PC-9 (cell line): ENCODE measurements at regions not wholly inside any gene's neighbourhood (a gene's known extent, or its start where the extent isn't known, plus 50 kb on each side); places are given as distances from the start of the nearest gene placed in this dataset.
"Not testable (repeated sequence)": the region's sequence is repeated elsewhere in the genome, so short reads cannot be mapped to it uniquely, and the experiment has no call there.

ENCODE experiments used
- BruUV-seq: library from RNA; stranded (reverse); fragments of 400-500 nt; replicated peaks from 2 replicates; lab custom pipeline; 2021; lab: Mats Ljungman, UMichigan
- CTCF ChIA-PET: fragments of 300-600 bp; sonication (Branson Sonifier 250); formaldehyde crosslinking; loops from one replicate; lab custom pipeline; 2022; ENCODE audit warnings: antibody characterized with exemption; lab: Charles Lee
- POLR2A ChIA-PET: fragments of 300-600 bp; sonication (Branson Sonifier 250); formaldehyde crosslinking; loops from one replicate; lab custom pipeline; 2022; ENCODE audit warnings: antibody characterized with exemption; ENCODE audit not compliant: unreplicated experiment; lab: Charles Lee
- DNase-seq, 2 experiments: peaks; one replicate each; pipeline versions ENCODE4 v3.0.0 to v3.0.0-alpha.2; 2015 to 2022; ENCODE audit warnings: mixed read lengths in 1 of 2
- H2AFZ ChIP-seq: fragments of 200-600 bp; sonication (generic); 2 replicates; pipeline ENCODE4 v1.8.1; 2017; ENCODE audit warnings: antibody characterized with exemption
- H3F3A ChIP-seq: fragments of 200-600 bp; sonication (generic); 2 replicates; pipeline ENCODE4 v1.8.1; 2017; ENCODE audit warnings: antibody characterized with exemption, mild to moderate bottlenecking, low read depth; ENCODE audit not compliant: insufficient read depth
- H3K27ac ChIP-seq: fragments of 200-600 bp; sonication (generic); 2 replicates; pipeline ENCODE4 v1.6.1; 2016; ENCODE audit warnings: mixed run types
- H3K27me3 ChIP-seq: fragments of 200-600 bp; sonication (generic); 2 replicates; pipeline ENCODE4 v1.6.1; 2016; ENCODE audit warnings: low read depth, mixed run types; ENCODE audit not compliant: insufficient read depth
- H3K36me3 ChIP-seq: fragments of 200-600 bp; sonication (generic); 2 replicates; pipeline ENCODE4 v1.6.1; 2016; ENCODE audit warnings: low read depth, mixed run types
- H3K4me1 ChIP-seq: fragments of 200-600 bp; sonication (generic); replicated peaks from 2 replicates; pipeline ENCODE4 v1.6.1; 2016; ENCODE audit warnings: mixed run types; ENCODE audit not compliant: insufficient read depth
- H3K4me2 ChIP-seq: fragments of 200-600 bp; sonication (generic); 2 replicates; pipeline ENCODE4 v1.6.1; 2017; ENCODE audit warnings: mixed run types
- H3K4me3 ChIP-seq: fragments of 200-600 bp; sonication (generic); 2 replicates; pipeline ENCODE4 v1.6.1; 2016; ENCODE audit warnings: mixed run types
- H3K79me2 ChIP-seq: fragments of 200-600 bp; sonication (generic); 2 replicates; pipeline ENCODE4 v1.6.1; 2017; ENCODE audit warnings: low read depth, mixed run types
- H3K9me2 ChIP-seq: fragments of 200-600 bp; sonication (generic); 2 replicates; pipeline ENCODE4 v1.8.1; 2017; ENCODE audit warnings: mild to moderate bottlenecking; ENCODE audit not compliant: insufficient read depth
- H3K9me3 ChIP-seq: fragments of 200-600 bp; sonication (generic); 2 replicates; pipeline ENCODE4 v1.8.1; 2016; ENCODE audit warnings: low read depth; ENCODE audit not compliant: insufficient read depth
- H4K20me1 ChIP-seq: fragments of 200-600 bp; sonication (generic); 2 replicates; pipeline ENCODE4 v1.8.1; 2017; ENCODE audit not compliant: insufficient read depth
- EZH2 ChIP-seq: fragments of 200-600 bp; sonication (generic); IDR thresholded peaks from 2 replicates; pipeline ENCODE4 v1.8.0; 2017; ENCODE audit warnings: antibody characterized with exemption, low read depth
- intact Hi-C: fragments of 100-400 bp; cut with micrococcal nuclease; formaldehyde crosslinking; loops from one replicate; pipeline ENCODE4 v1.10.0; 2022; ENCODE audit not compliant: unreplicated experiment
- TF ChIP-seq, protein P1 (sequence below): fragments of 200-600 bp; sonication (generic); conservative IDR thresholded peaks from 2 replicates; pipeline ENCODE4 v1.6.1; 2017; ENCODE audit warnings: mixed run types, antibody characterized with exemption, mild to moderate bottlenecking, moderate library complexity

DNA sequence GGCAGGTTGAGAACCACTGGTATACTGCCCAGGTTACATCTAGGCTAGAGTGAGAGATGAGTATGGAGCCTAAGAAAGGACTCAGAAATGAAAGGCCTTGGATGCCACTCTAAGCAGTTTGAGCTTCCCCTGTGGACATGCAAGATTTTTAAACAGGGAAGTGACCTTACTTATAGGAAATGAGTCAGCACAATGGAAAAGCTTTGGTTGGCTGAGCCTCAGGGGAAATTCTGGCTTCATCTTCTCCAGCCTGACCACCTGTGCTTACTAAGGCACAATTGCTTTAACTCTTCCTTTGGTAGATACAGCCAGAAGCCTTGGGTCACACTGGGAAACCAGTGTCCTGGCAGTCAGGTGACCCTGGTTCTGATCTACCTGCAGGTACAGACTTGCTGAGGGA lies 380.2 kb upstream of the ZNF462 start:
- H2AFZ ChIP-seq, result no peak overlapping the region; the same call in 1 of the 2 replicates
- H3K4me3 ChIP-seq, result no peak overlapping the region
- no peak for DNase-seq
- no peaks in the 10 kb centered on the region for H3K9me3 ChIP-seq
- peaks cover 8% of the 10 kb centered on the region for H3K4me1 ChIP-seq
- H3K27me3 ChIP-seq, result no peaks in the 10 kb centered on the region
- H3K27ac ChIP-seq, result 0 out of 2 replicates have a peak overlapping the region, but pooled peaks have one; percentile 27
- no peaks in the 10 kb centered on the region for H3K36me3 ChIP-seq
- no peaks in the 10 kb centered on the region for H4K20me1 ChIP-seq
- no peaks in the 10 kb centered on the region for H3F3A ChIP-seq
- no peaks in the 10 kb centered on the region for H3K9me2 ChIP-seq
- POLR2A ChIA-PET, result no interaction called here
- TF ChIP-seq EZH2, result no peak
- TF ChIP-seq, protein P1, sequence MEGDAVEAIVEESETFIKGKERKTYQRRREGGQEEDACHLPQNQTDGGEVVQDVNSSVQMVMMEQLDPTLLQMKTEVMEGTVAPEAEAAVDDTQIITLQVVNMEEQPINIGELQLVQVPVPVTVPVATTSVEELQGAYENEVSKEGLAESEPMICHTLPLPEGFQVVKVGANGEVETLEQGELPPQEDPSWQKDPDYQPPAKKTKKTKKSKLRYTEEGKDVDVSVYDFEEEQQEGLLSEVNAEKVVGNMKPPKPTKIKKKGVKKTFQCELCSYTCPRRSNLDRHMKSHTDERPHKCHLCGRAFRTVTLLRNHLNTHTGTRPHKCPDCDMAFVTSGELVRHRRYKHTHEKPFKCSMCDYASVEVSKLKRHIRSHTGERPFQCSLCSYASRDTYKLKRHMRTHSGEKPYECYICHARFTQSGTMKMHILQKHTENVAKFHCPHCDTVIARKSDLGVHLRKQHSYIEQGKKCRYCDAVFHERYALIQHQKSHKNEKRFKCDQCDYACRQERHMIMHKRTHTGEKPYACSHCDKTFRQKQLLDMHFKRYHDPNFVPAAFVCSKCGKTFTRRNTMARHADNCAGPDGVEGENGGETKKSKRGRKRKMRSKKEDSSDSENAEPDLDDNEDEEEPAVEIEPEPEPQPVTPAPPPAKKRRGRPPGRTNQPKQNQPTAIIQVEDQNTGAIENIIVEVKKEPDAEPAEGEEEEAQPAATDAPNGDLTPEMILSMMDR, result no peak
- H3K4me2 ChIP-seq, result 0 out of 2 replicates have a peak overlapping the region, but pooled peaks have one; percentile 15
- CTCF ChIA-PET, result no interaction called here
- no peaks in the 10 kb centered on the region for H3K79me2 ChIP-seq
- BruUV-seq, result no TSS peak
- intact Hi-C loops, result no loop called here

DNA sequence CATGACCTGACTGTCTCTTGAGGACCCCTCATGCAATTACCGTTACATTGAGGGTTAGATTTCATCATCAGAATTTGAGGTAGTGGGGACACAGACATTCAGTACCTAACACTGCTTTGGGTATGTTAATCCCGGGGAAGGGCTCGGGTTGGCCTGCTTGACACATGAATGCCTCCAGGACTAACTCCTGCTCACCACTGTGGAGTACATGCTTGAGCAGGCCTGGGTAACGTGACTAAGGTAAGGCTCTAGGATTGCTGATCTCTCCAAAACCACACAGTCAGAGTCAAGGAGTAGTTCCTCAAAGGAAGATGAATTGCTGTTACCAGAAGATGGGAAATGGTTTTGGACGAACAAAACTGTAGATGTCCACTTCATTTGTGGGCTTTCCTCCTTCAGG lies 376.3 kb upstream of the ZNF462 start:
- Histone ChIP-seq H3K36me3 (no peaks in the 10 kb centered on the region), H4K20me1 (no peaks in the 10 kb centered on the region), H3F3A (no peaks in the 10 kb centered on the region), H3K27ac (no peak overlapping the region), H3K9me3 (no peaks in the 10 kb centered on the region), H3K4me3 (no peak overlapping the region), H3K4me1 (peaks cover 8% of the 10 kb centered on the region), H3K4me2 (no peak overlapping the region), H3K9me2 (no peaks in the 10 kb centered on the region), H2AFZ (no peak overlapping the region), H3K27me3 (no peaks in the 10 kb centered on the region), H3K79me2 (no peaks in the 10 kb centered on the region)
- POLR2A ChIA-PET, result no interaction called here
- CTCF ChIA-PET, result no interaction called here
- TF ChIP-seq, protein P1, result no peak
- no peak for TF ChIP-seq EZH2
- no TSS peak for BruUV-seq
- DNase-seq, result no peak
- intact Hi-C loops, result no loop called here

DNA sequence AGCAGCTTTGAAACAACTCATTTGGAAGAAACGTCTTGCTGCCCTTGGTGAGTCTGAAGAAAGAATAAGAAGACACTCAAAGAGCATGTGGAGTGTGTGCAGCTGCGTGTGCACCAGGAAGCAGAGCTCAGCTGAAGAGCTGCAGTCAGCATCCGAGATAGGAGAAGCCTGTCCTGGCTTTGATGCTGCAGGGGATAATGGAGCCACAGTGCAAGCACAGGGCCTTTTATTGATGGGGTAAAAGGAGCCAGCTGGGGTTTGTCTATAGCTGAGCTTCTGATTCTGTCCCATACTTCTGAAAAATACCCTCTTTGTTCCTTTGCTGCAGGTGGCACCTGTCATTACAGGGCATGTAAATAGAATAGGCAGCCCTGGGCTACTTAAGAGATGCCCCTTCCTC lies 375.7 kb upstream of the ZNF462 start:
- no peaks in the 10 kb centered on the region for H4K20me1 ChIP-seq
- H3K27me3 ChIP-seq, result no peaks in the 10 kb centered on the region
- H3K9me2 ChIP-seq, result no peaks in the 10 kb centered on the region
- no peaks in the 10 kb centered on the region for H3K36me3 ChIP-seq
- H3K4me2 ChIP-seq, result no peak overlapping the region
- no peak overlapping the region for H3K27ac ChIP-seq
- CTCF ChIA-PET, result no interaction called here
- no peaks in the 10 kb centered on the region for H3K79me2 ChIP-seq
- POLR2A ChIA-PET, result no interaction called here
- H3K4me1 ChIP-seq, result peaks cover 8% of the 10 kb centered on the region
- no peaks in the 10 kb centered on the region for H3K9me3 ChIP-seq
- intact Hi-C loops, result no loop called here
- H3F3A ChIP-seq, result no peaks in the 10 kb centered on the region
- H2AFZ ChIP-seq, result no peak overlapping the region
- BruUV-seq, result no TSS peak
- no peak for DNase-seq
- no peak for TF ChIP-seq EZH2
- TF ChIP-seq, protein P1, result no peak
- H3K4me3 ChIP-seq, result no peak overlapping the region

DNA sequence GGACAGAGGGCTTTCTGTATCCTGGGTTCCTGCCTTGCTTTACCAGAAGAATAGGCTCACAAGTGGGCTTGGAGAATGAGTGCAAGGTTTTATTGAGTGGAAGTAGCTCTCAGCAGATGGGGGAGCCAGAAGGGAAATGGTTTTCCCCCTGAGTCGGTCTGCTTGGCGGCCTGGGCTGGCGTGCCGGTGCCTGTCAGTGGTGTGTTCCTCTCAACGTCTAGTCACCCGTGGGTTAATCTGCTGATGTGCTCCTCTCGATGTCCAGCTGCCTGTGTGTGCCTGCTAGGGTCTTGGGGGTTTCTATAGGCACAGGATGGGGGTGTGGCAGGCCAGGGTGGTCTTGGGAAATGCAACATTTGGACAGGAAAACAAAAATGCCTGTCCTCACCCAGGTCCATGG lies 370.8 kb upstream of the ZNF462 start:
- H3K4me1 ChIP-seq, DNase-seq, H3K27ac ChIP-seq, H3K9me2 ChIP-seq, H2AFZ ChIP-seq, H3F3A ChIP-seq, intact Hi-C loops, H3K4me3 ChIP-seq, H3K27me3 ChIP-seq, H3K9me3 ChIP-seq, BruUV-seq, H4K20me1 ChIP-seq, H3K4me2 ChIP-seq, H3K79me2 ChIP-seq, CTCF ChIA-PET, H3K36me3 ChIP-seq, POLR2A ChIA-PET: not testable (repeated sequence)
